SK-N-SH treated with all-trans-retinoic acid at 6 μM for 48 hours (cell line): ENCODE measurements at regions not wholly inside any gene's neighbourhood (a gene's known extent, or its start where the extent isn't known, plus 50 kb on each side); places are given as distances from the start of the nearest gene placed in this dataset.

ENCODE experiments used
- ARNTL ChIP-seq: fragments of 450-650 bp; formaldehyde crosslinking; IDR thresholded peaks from 2 replicates; pipeline ENCODE4 v1.5.0; 2020; ENCODE audit warnings: low read depth, mild to moderate bottlenecking, moderate library complexity, borderline replicate concordance
- CREB5 ChIP-seq: fragments of 250-450 bp; sonication (Bioruptor Pico); IDR thresholded peaks from 2 replicates; pipeline ENCODE4 v1.5.1; 2020; ENCODE audit warnings: low read depth, mild to moderate bottlenecking, moderate library complexity
- CSDC2 ChIP-seq: fragments of 250-450 bp; sonication (Bioruptor Pico); IDR thresholded peaks from 2 replicates; pipeline ENCODE4 v1.5.0; 2020; ENCODE audit warnings: mild to moderate bottlenecking, moderate library complexity
- GLIS3 ChIP-seq: fragments of 250-450 bp; sonication (Bioruptor Pico); IDR thresholded peaks from 2 replicates; pipeline ENCODE4 v1.5.0; 2020; ENCODE audit warnings: mild to moderate bottlenecking, moderate library complexity
- PATZ1 ChIP-seq: fragments of 250-450 bp; sonication (Bioruptor Pico); IDR thresholded peaks from 2 replicates; pipeline ENCODE4 v1.8.0; 2020; ENCODE audit warnings: mild to moderate bottlenecking, moderate library complexity, borderline replicate concordance
- PPARA ChIP-seq: fragments of 250-450 bp; sonication (Bioruptor Pico); IDR thresholded peaks from 2 replicates; pipeline ENCODE4 v1.5.0; 2020; ENCODE audit warnings: mild to moderate bottlenecking, borderline replicate concordance
- RARB ChIP-seq: fragments of 250-450 bp; sonication (Bioruptor Pico); IDR thresholded peaks from 2 replicates; pipeline ENCODE4 v1.8.0; 2021; ENCODE audit warnings: mild to moderate bottlenecking, moderate library complexity
- TSHZ2 ChIP-seq: fragments of 250-450 bp; sonication (Bioruptor Pico); IDR thresholded peaks from 2 replicates; pipeline ENCODE4 v1.5.0; 2020; ENCODE audit warnings: mild to moderate bottlenecking, moderate library complexity
- ZFP3 ChIP-seq: fragments of 250-450 bp; sonication (Bioruptor Pico); IDR thresholded peaks from 2 replicates; pipeline ENCODE4 v1.5.0; 2020; ENCODE audit warnings: mild to moderate bottlenecking, moderate library complexity
- ZFP30 ChIP-seq: fragments of 450-650 bp; formaldehyde crosslinking; IDR thresholded peaks from 2 replicates; pipeline ENCODE4 v1.5.0; 2022; ENCODE audit warnings: mild to moderate bottlenecking, moderate library complexity

- TF ChIP-seq PPARA (no peak), RARB (CRISPR knock-in tag) (no peak), ARNTL (no peak), ZFP30 (no peak), PATZ1 (no peak), TSHZ2 (no peak), ZFP3 (CRISPR knock-in tag) (no peak), CSDC2 (CRISPR knock-in tag) (no peak), CREB5 (CRISPR knock-in tag) (no peak), GLIS3 (CRISPR knock-in tag) (no peak)
Observed at GRCh38 chr11:96978751-96979150, 588.9 kb downstream of the JRKL start.
